PC-9 (cell line): ENCODE measurements at regions not wholly inside any gene's neighbourhood (a gene's known extent, or its start where the extent isn't known, plus 50 kb on each side); places are given as distances from the start of the nearest gene placed in this dataset.

Experiments
- CTCF ChIP-seq: fragments of 200-600 bp; sonication (generic); conservative IDR thresholded peaks from 2 replicates; pipeline ENCODE4 v1.6.1; 2017; ENCODE audit warnings: mixed run types, antibody characterized with exemption, mild to moderate bottlenecking, moderate library complexity
- EZH2 ChIP-seq: fragments of 200-600 bp; sonication (generic); IDR thresholded peaks from 2 replicates; pipeline ENCODE4 v1.8.0; 2017; ENCODE audit warnings: antibody characterized with exemption, low read depth

DNA sequence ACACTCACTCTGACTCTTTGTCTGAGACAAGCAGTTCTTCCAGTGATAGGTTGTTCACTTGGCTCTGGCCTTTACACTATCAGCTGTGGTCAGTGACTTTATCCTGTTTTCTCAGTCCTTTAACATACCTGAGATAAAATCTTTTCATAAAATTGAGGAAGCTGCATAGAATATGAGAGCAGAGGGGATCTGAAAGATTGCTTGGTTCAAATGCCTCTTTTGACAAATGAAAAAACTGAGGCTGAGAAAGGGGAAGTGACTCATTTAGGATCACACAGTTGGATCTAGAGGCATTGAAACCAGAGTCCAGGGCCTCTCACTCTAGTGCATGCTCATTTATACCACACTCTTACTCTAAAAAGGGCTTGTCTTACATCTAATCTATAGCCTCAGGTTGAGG, 277.0 kb upstream of the TBX18 start:
- no peak for TF ChIP-seq EZH2
- no peak for TF ChIP-seq CTCF
